Chondrocyte (in vitro differentiated cells): ENCODE measurements at regions not wholly inside any gene's neighbourhood (a gene's known extent, or its start where the extent isn't known, plus 50 kb on each side); places are given as distances from the start of the nearest gene placed in this dataset.

Experiments
- DNase-seq: peaks from one replicate; pipeline ENCODE4 v3.0.0; 2021; ENCODE audit warnings: mixed read lengths, low spot score
- H3K27ac Mint-ChIP-seq: one replicate; pipeline ENCODE4 v1.8.0; 2021; ENCODE audit warnings: mild to moderate bottlenecking, moderate library complexity, mixed read lengths; ENCODE audit not compliant: unreplicated experiment
- H3K27me3 Mint-ChIP-seq: 2 replicates; pipeline ENCODE4 v1.8.0; 2021; ENCODE audit warnings: low read depth, mixed read lengths
- H3K36me3 Mint-ChIP-seq: 2 replicates; pipeline ENCODE4 v1.8.0; 2021; ENCODE audit warnings: low read depth, mixed read lengths
- H3K4me1 Mint-ChIP-seq: 2 replicates; pipeline ENCODE4 v1.8.0; 2021; ENCODE audit warnings: low read depth, mild to moderate bottlenecking, mixed read lengths
- H3K4me3 Mint-ChIP-seq: one replicate; pipeline ENCODE4 v1.8.0; 2021; ENCODE audit warnings: mild to moderate bottlenecking, moderate library complexity, mixed read lengths; ENCODE audit not compliant: unreplicated experiment
- H3K9me3 Mint-ChIP-seq: 2 replicates; pipeline ENCODE4 v1.8.0; 2021; ENCODE audit warnings: low read depth, mixed read lengths
- CTCF ChIP-seq: fragments of 200-600 bp; sonication (generic); IDR thresholded peaks from 2 replicates; pipeline ENCODE4 v1.5.0; 2021; ENCODE audit warnings: antibody characterized with exemption, mild to moderate bottlenecking, moderate library complexity

- Mint-ChIP-seq H3K27me3 (peaks cover 21% of the 10 kb centered on the region), H3K27ac (no peak overlapping the region), H3K9me3 (no peaks in the 10 kb centered on the region), H3K4me3 (no peak overlapping the region), H3K4me1 (no peaks in the 10 kb centered on the region), H3K36me3 (no peaks in the 10 kb centered on the region)
- no peak for TF ChIP-seq CTCF
- no peak for DNase-seq
Observed at GRCh38 chr2:176742271-176742670, 470.3 kb upstream of the HNRNPA3 start.

- no peaks in the 10 kb centered on the region for H3K9me3 Mint-ChIP-seq
- no peak for DNase-seq
- no peaks in the 10 kb centered on the region for H3K36me3 Mint-ChIP-seq
- H3K27ac Mint-ChIP-seq, result no peak overlapping the region
- H3K4me1 Mint-ChIP-seq, result no peaks in the 10 kb centered on the region
- H3K4me3 Mint-ChIP-seq, result no peak overlapping the region
- H3K27me3 Mint-ChIP-seq, result peaks cover 24% of the 10 kb centered on the region
- TF ChIP-seq CTCF, result no peak
Observed at GRCh38 chr2:176743671-176744070, 468.9 kb upstream of the HNRNPA3 start.

- TF ChIP-seq CTCF, result no peak
- Mint-ChIP-seq H3K27me3 (peaks cover 24% of the 10 kb centered on the region), H3K36me3 (no peaks in the 10 kb centered on the region), H3K4me3 (no peak overlapping the region), H3K27ac (no peak overlapping the region), H3K9me3 (no peaks in the 10 kb centered on the region), H3K4me1 (no peaks in the 10 kb centered on the region)
- no peak for DNase-seq
Observed at GRCh38 chr2:176744146-176744545, 468.4 kb upstream of the HNRNPA3 start.

- Mint-ChIP-seq H3K4me1 (no peaks in the 10 kb centered on the region), H3K9me3 (no peaks in the 10 kb centered on the region), H3K27me3 (peaks cover 28% of the 10 kb centered on the region), H3K27ac (no peak overlapping the region), H3K4me3 (no peak overlapping the region), H3K36me3 (no peaks in the 10 kb centered on the region)
- no peak for TF ChIP-seq CTCF
- DNase-seq, result no peak
Observed at GRCh38 chr2:176745543-176746200, 466.9 kb upstream of the HNRNPA3 start.

GRCh38 chr2:176746411-176746810 lies 466.2 kb upstream of the HNRNPA3 start:
- Mint-ChIP-seq H3K27ac (no peak overlapping the region), H3K4me1 (no peaks in the 10 kb centered on the region), H3K36me3 (no peaks in the 10 kb centered on the region), H3K4me3 (no peak overlapping the region), H3K27me3 (peaks cover 28% of the 10 kb centered on the region), H3K9me3 (no peaks in the 10 kb centered on the region)
- DNase-seq, result no peak
- no peak for TF ChIP-seq CTCF
